ENCODE measurements at regions not wholly inside any gene's neighbourhood (a gene's known extent, or its start where the extent isn't known, plus 50 kb on each side); places are given as distances from the start of the nearest gene placed in this dataset.

GRCh38 chr18:29560270-29560669 lies 1383.3 kb upstream of the CDH2 start:
- TF ChIP-seq POLR2A (IDR thresholded peaks at IDR 0.05): no peak
- TF ChIP-seq CTCF (IDR thresholded peaks at IDR 0.05): no peak
- no peak for ATAC-seq
- H3K4me1 ChIP-seq: no peaks in the 10 kb centered on the region
- H3K27me3 ChIP-seq: no peaks in the 10 kb centered on the region
- 30 to 31% methylated on average over 1 of the region's 1 CpG for WGBS, 2 donors
- no peaks in the 10 kb centered on the region for H3K9me3 ChIP-seq
- no peak overlapping the region for H3K4me3 ChIP-seq
- intact Hi-C loops (cut with DNase I): no loop called here
- no peak for DNase-seq
- H3K27ac ChIP-seq: no peak overlapping the region
- H3K36me3 ChIP-seq (replicated peaks in 1 of 2; ENCODE audit: insufficient read depth in 1 of 2, low read depth in 2 of 2): no peaks in the 10 kb centered on the region

- Histone ChIP-seq H3K27me3 (no peaks in the 10 kb centered on the region), H3K36me3 (replicated peaks in 1 of 2; ENCODE audit: insufficient read depth in 1 of 2, low read depth in 2 of 2) (no peaks in the 10 kb centered on the region), H3K9me3 (no peaks in the 10 kb centered on the region), H3K4me1 (no peaks in the 10 kb centered on the region), H3K4me3 (no peak overlapping the region), H3K27ac (no peak overlapping the region)
- TF ChIP-seq CTCF (IDR thresholded peaks at IDR 0.05) (no peak), POLR2A (IDR thresholded peaks at IDR 0.05) (no peak)
- DNase-seq (no peak), ATAC-seq (no peak)
- 48 to 56% methylated on average over 4 of the region's 4 CpGs for WGBS, 2 donors
- intact Hi-C loops (cut with DNase I): no loop called here
These were observed 1379.1 kb upstream of the CDH2 start for GRCh38 chr18:29556070-29556469.

- Histone ChIP-seq H3K4me1 (no peaks in the 10 kb centered on the region), H3K27me3 (no peaks in the 10 kb centered on the region), H3K4me3 (no peak overlapping the region), H3K36me3 (replicated peaks in 1 of 2; ENCODE audit: insufficient read depth in 1 of 2, low read depth in 2 of 2) (no peaks in the 10 kb centered on the region), H3K9me3 (no peaks in the 10 kb centered on the region), H3K27ac (no peak overlapping the region)
- TF ChIP-seq POLR2A (IDR thresholded peaks at IDR 0.05) (no peak), CTCF (IDR thresholded peaks at IDR 0.05) (no peak)
- ATAC-seq: no peak
- DNase-seq: no peak
- 65 to 77% methylated on average over 9 of the region's 9 CpGs for WGBS, 2 donors
- intact Hi-C loops (cut with DNase I): no loop called here
These were observed 1372.8 kb upstream of the CDH2 start for GRCh38 chr18:29549759-29550158.

- no peaks in the 10 kb centered on the region for H3K4me1 ChIP-seq
- intact Hi-C loops (cut with DNase I): no loop called here
- H3K27me3 ChIP-seq: no peaks in the 10 kb centered on the region
- TF ChIP-seq CTCF (IDR thresholded peaks at IDR 0.05) (no peak), POLR2A (IDR thresholded peaks at IDR 0.05) (no peak)
- H3K27ac ChIP-seq: no peak overlapping the region
- H3K36me3 ChIP-seq (replicated peaks in 1 of 2; ENCODE audit: insufficient read depth in 1 of 2, low read depth in 2 of 2): no peaks in the 10 kb centered on the region
- no peaks in the 10 kb centered on the region for H3K9me3 ChIP-seq
- DNase-seq (no peak), ATAC-seq (no peak)
- no peak overlapping the region for H3K4me3 ChIP-seq
These were observed 1370.7 kb upstream of the CDH2 start for GRCh38 chr18:29547626-29548025.

GRCh38 chr18:29540548-29540947 lies 1363.6 kb upstream of the CDH2 start:
- Histone ChIP-seq H3K36me3 (replicated peaks in 1 of 2; ENCODE audit: insufficient read depth in 1 of 2, low read depth in 2 of 2) (no peaks in the 10 kb centered on the region), H3K27me3 (no peaks in the 10 kb centered on the region), H3K4me3 (no peak overlapping the region), H3K27ac (no peak overlapping the region), H3K4me1 (no peaks in the 10 kb centered on the region), H3K9me3 (no peaks in the 10 kb centered on the region)
- intact Hi-C loops (cut with DNase I): no loop called here
- no peak for ATAC-seq
- WGBS, 2 donors: 55 to 56% methylated on average over 2 of the region's 2 CpGs
- TF ChIP-seq CTCF (IDR thresholded peaks at IDR 0.05): no peak
- DNase-seq: no peak

All from body of pancreas (tissue), 4 donors.